ENCODE measurements at regions not wholly inside any gene's neighbourhood (a gene's known extent, or its start where the extent isn't known, plus 50 kb on each side); places are given as distances from the start of the nearest gene placed in this dataset.

DNA sequence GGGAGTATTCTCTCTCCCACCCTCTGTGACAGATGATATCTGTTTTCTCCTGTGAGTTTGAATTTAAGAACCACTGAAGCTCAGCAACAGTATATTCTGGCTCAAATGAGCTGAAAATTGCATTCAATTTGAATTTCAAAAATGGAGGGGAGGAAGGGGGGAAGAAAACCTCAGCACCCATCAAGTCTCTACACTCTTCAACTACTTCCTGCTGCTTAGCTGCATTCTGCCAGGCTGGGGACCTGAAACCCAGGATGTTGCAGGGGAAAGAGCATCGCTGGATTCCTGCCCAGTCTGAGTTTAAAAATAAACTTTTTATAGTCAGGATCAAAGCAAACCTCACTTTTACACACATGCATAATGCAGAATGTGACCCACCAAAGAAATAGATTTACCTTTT, 214.3 kb upstream of the ESRRG start (continued):
- TF ChIP-seq REST (IDR thresholded peaks at IDR 0.05) (no peak), NR2F2 (IDR thresholded peaks at IDR 0.05) (no peak)

DNA sequence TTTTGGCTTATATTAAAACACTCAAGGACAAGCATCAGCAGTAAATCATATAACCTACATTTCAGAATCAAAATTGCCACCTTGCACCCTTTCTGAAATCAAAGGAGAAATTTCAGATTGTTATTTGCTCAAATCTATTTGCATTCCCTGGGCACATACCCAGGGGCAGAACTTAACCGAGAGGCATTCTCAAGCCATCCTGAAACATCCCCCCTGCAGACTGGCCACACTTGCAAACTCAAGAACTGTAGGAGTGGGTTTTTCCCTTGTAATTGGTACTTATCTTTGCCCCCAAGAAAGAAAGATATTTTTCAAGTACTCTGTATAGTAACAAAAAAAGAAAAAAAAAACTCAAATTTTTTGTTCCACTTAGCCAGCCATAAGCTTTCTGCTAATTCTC, 213.6 kb upstream of the ESRRG start:
- H3K36me3 ChIP-seq (ENCODE audit: control insufficient read depth in 4 of 4, insufficient read depth in 3 of 4, low read depth in 1 of 4, low read length in 3 of 4) = no peaks in the 10 kb centered on the region
- no peak for TF ChIP-seq REST (IDR thresholded peaks at IDR 0.05)
- no peak for TF ChIP-seq GABPA (IDR thresholded peaks at IDR 0.05 in 1 of 2, conservative IDR thresholded peaks at IDR 0.05 in 1 of 2)
- TF ChIP-seq, protein P1, sequence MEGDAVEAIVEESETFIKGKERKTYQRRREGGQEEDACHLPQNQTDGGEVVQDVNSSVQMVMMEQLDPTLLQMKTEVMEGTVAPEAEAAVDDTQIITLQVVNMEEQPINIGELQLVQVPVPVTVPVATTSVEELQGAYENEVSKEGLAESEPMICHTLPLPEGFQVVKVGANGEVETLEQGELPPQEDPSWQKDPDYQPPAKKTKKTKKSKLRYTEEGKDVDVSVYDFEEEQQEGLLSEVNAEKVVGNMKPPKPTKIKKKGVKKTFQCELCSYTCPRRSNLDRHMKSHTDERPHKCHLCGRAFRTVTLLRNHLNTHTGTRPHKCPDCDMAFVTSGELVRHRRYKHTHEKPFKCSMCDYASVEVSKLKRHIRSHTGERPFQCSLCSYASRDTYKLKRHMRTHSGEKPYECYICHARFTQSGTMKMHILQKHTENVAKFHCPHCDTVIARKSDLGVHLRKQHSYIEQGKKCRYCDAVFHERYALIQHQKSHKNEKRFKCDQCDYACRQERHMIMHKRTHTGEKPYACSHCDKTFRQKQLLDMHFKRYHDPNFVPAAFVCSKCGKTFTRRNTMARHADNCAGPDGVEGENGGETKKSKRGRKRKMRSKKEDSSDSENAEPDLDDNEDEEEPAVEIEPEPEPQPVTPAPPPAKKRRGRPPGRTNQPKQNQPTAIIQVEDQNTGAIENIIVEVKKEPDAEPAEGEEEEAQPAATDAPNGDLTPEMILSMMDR (IDR thresholded peaks at IDR 0.05; ENCODE audit: low read depth, low read length, missing input control) = no peak
- TF ChIP-seq JUND (IDR thresholded peaks at IDR 0.05) = no peak
- no peak for TF ChIP-seq HNF4A (conservative IDR thresholded peaks at IDR 0.05)
- TF ChIP-seq MAX (IDR thresholded peaks at IDR 0.05) = no peak
- no peak for TF ChIP-seq FOXA1 (IDR thresholded peaks at IDR 0.05)
- TF ChIP-seq HNF4G (IDR thresholded peaks at IDR 0.05) = no peak
- H3K9ac ChIP-seq (ENCODE audit: low read depth in 1 of 2, low read length in 2 of 2) = no peak overlapping the region
- 61% methylated on average over 1 of the region's 1 CpG for WGBS
- no peaks in the 10 kb centered on the region for H3K9me3 ChIP-seq (ENCODE audit: control insufficient read depth in 4 of 4, low read length in 3 of 4)
- DNase-seq (ENCODE audit: low spot score) = no peak
- H3K4me3 ChIP-seq (ENCODE audit: low read depth in 1 of 3, low read length in 3 of 3) = no peak overlapping the region
- no peaks in the 10 kb centered on the region for H3K4me1 ChIP-seq (ENCODE audit: control insufficient read depth in 4 of 4, insufficient read depth in 4 of 4, low read length in 3 of 4)
- no peaks in the 10 kb centered on the region for H3K27me3 ChIP-seq (ENCODE audit: control insufficient read depth in 4 of 4, insufficient read depth in 4 of 4, low read length in 3 of 4)
- no peak overlapping the region for H3K27ac ChIP-seq (ENCODE audit: low read depth in 1 of 2, low read length in 2 of 2)

- no peak overlapping the region for H3K27ac ChIP-seq (ENCODE audit: low read depth in 1 of 2, low read length in 2 of 2)
- no peak overlapping the region for H3K9ac ChIP-seq (ENCODE audit: low read depth in 1 of 2, low read length in 2 of 2)
- H3K4me3 ChIP-seq (ENCODE audit: low read depth in 1 of 3, low read length in 3 of 3) = no peak overlapping the region
- no peaks in the 10 kb centered on the region for H3K36me3 ChIP-seq (ENCODE audit: control insufficient read depth in 4 of 4, insufficient read depth in 3 of 4, low read depth in 1 of 4, low read length in 3 of 4)
- no peaks in the 10 kb centered on the region for H3K9me3 ChIP-seq (ENCODE audit: control insufficient read depth in 4 of 4, low read length in 3 of 4)
- WGBS = 66% methylated on average over 3 of the region's 3 CpGs
- no peaks in the 10 kb centered on the region for H3K27me3 ChIP-seq (ENCODE audit: control insufficient read depth in 4 of 4, insufficient read depth in 4 of 4, low read length in 3 of 4)
- H3K4me1 ChIP-seq (ENCODE audit: control insufficient read depth in 4 of 4, insufficient read depth in 4 of 4, low read length in 3 of 4) = no peaks in the 10 kb centered on the region
- DNase-seq (ENCODE audit: low spot score) = no peak
- no peak for TF ChIP-seq HNF4A (conservative IDR thresholded peaks at IDR 0.05)
- TF ChIP-seq FOXA1 (IDR thresholded peaks at IDR 0.05) = no peak
- TF ChIP-seq, protein P1 (IDR thresholded peaks at IDR 0.05; ENCODE audit: low read depth, low read length, missing input control) = no peak
- no peak for TF ChIP-seq EGR1 (IDR thresholded peaks at IDR 0.05; ENCODE audit: low read depth in 2 of 2)
- TF ChIP-seq GABPA (IDR thresholded peaks at IDR 0.05 in 1 of 2, conservative IDR thresholded peaks at IDR 0.05 in 1 of 2) = no peak
- TF ChIP-seq RAD21 (IDR thresholded peaks at IDR 0.05) = no peak
- TF ChIP-seq JUND (IDR thresholded peaks at IDR 0.05) = no peak
- no peak for TF ChIP-seq REST (IDR thresholded peaks at IDR 0.05)
- TF ChIP-seq ATF3 (IDR thresholded peaks at IDR 0.05) = no peak
- no peak for TF ChIP-seq RXRA (IDR thresholded peaks at IDR 0.05)
- TF ChIP-seq HNF4G (IDR thresholded peaks at IDR 0.05) = no peak
Measured at GRCh38 chr1:216935901-216936300, 212.7 kb upstream of the ESRRG start.
